ENCODE measurements at regions not wholly inside any gene's neighbourhood (a gene's known extent, or its start where the extent isn't known, plus 50 kb on each side); places are given as distances from the start of the nearest gene placed in this dataset.

DNA sequence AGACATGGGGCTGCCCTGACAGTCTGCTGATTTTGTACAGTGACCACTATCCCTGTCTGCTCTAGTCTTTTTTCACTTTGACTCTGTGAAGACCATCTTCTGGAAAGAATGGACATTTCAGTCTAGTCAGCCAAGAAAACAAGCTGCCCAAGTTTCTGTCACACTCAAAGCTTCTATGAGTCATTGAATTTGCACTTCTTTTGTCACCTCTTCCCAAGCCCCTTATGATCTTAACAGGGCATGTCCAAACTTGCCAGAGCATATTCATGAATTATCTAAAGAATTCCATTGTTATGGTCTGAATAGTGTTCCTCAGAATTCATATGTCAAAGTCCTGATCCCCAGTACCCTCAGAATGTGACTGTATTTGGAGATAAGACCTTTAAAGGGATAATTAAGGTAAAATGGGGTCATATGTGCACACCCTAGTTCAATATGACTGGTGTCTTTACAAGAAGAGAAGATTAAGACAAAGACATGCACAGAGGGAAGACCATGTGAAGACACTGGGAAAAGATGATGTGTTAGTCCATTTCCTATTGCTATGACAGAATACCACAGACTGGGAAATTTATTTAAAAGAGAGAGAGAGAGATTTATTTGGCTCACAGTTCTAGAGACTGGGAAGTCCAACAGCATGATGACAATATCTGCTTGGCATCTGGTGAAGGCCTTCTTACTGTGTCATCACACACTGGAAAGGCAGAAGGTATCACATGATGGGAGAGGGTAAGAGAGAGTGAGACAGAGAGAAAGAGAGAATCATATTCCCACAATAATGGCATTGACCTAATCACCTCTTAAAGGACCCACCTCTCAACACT, 242.6 kb downstream of the BTG1 start:
- DNase-seq: no peak
- Histone ChIP-seq H3K27me3 (ENCODE audit: low read depth) (no peaks in the 10 kb centered on the region), H3K4me3 (no peak overlapping the region), H3K27ac (no peak overlapping the region), H3K4me1 (no peaks in the 10 kb centered on the region), H3K9me3 (no peaks in the 10 kb centered on the region), H3K36me3 (no peaks in the 10 kb centered on the region)
- TF ChIP-seq, protein P1, sequence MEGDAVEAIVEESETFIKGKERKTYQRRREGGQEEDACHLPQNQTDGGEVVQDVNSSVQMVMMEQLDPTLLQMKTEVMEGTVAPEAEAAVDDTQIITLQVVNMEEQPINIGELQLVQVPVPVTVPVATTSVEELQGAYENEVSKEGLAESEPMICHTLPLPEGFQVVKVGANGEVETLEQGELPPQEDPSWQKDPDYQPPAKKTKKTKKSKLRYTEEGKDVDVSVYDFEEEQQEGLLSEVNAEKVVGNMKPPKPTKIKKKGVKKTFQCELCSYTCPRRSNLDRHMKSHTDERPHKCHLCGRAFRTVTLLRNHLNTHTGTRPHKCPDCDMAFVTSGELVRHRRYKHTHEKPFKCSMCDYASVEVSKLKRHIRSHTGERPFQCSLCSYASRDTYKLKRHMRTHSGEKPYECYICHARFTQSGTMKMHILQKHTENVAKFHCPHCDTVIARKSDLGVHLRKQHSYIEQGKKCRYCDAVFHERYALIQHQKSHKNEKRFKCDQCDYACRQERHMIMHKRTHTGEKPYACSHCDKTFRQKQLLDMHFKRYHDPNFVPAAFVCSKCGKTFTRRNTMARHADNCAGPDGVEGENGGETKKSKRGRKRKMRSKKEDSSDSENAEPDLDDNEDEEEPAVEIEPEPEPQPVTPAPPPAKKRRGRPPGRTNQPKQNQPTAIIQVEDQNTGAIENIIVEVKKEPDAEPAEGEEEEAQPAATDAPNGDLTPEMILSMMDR (IDR thresholded peaks at IDR 0.05): no peak
- no peak for ATAC-seq
- intact Hi-C loops (cut with DNase I): no loop called here

DNA sequence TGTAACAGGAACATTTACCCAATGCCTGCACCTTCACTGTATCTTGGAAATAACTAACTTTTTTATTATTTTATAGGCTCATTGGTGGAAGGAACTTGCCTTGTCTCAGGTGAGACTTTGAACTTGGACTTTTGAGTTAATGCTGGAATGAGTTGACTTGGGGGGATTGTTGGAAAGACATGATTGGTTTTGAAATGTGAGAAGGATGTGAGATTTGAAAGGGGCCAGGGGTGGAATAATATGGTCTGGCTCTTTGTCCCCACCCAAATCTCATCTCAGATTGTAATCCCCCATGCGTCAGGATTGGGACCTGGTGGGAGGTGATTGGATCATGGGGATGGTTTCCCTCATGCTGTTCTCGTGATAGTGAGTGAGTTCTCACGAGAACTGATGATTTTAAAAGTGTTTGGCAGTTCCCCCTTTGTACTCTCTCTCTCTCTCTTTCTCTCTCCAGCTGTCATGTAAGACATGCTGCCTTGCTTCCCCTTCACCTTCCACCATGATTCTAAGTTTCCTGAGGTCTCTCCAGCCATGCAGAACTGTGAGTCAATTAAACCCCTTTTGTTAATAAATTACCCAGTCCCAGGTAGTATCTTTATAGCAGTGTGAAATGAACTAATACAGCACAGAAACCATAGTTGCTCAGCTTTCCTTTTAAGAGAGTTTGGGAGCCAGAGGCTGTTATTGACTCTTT, 244.1 kb downstream of the BTG1 start:
- H3K36me3 ChIP-seq: no peaks in the 10 kb centered on the region
- no peak overlapping the region for H3K4me3 ChIP-seq
- no peaks in the 10 kb centered on the region for H3K27me3 ChIP-seq (ENCODE audit: low read depth)
- TF ChIP-seq, protein P1 (IDR thresholded peaks at IDR 0.05): no peak
- ATAC-seq: no peak
- no peaks in the 10 kb centered on the region for H3K9me3 ChIP-seq
- intact Hi-C loops (cut with DNase I): no loop called here
- no peak overlapping the region for H3K27ac ChIP-seq
- H3K4me1 ChIP-seq: no peaks in the 10 kb centered on the region
- DNase-seq: no peak

DNA sequence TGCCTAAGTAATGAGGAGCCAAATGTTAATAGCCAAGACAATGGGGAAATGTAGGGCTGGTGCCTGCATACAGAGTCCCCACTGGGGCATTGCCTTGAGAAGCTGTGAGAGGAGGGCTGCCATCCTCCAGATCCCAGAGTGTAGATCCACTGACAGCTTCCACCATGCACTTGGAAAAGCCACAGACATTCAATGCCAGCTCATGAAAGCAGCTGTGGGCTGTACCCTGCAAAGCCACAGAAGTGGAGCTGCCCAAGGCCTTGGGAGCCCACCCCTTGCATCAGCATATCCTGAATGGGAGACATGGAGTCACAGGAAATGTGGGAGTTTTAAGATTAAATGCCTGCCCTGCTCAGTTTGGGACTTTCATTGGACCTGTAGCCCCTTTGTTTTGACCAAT, 244.7 kb downstream of the BTG1 start:
- Histone ChIP-seq H3K27me3 (ENCODE audit: low read depth) (no peaks in the 10 kb centered on the region), H3K4me3 (no peak overlapping the region), H3K36me3 (no peaks in the 10 kb centered on the region), H3K9me3 (no peaks in the 10 kb centered on the region), H3K27ac (no peak overlapping the region), H3K4me1 (no peaks in the 10 kb centered on the region)
- TF ChIP-seq, protein P1 (IDR thresholded peaks at IDR 0.05): no peak
- no peak for ATAC-seq
- DNase-seq: no peak
- intact Hi-C loops (cut with DNase I): no loop called here

DNA sequence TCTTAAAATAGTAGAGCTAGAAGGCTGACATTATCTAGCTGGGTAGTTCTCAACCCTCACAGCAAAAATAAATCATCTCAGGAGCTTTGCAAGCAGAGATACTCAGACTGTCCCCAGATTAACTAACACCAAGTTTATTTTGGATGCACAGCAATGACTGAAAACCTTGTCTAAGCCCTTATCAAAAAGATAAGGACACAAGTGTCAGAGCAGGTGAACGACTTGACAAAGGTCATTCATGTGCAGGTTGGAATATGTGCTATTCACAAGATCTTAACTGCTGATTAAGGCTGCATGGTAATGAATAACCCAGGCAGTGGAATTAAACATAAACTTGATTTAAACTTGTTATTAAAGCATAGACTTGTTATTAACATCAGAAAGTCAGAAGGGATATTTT, 246.6 kb downstream of the BTG1 start:
- TF ChIP-seq, protein P1 (IDR thresholded peaks at IDR 0.05): no peak
- H3K27me3 ChIP-seq (ENCODE audit: low read depth): no peaks in the 10 kb centered on the region
- intact Hi-C loops (cut with DNase I): no loop called here
- H3K27ac ChIP-seq: no peak overlapping the region
- H3K4me1 ChIP-seq: no peaks in the 10 kb centered on the region
- H3K9me3 ChIP-seq: no peaks in the 10 kb centered on the region
- H3K4me3 ChIP-seq: no peak overlapping the region
- H3K36me3 ChIP-seq: no peaks in the 10 kb centered on the region
- no peak for DNase-seq
- no peak for ATAC-seq

DNA sequence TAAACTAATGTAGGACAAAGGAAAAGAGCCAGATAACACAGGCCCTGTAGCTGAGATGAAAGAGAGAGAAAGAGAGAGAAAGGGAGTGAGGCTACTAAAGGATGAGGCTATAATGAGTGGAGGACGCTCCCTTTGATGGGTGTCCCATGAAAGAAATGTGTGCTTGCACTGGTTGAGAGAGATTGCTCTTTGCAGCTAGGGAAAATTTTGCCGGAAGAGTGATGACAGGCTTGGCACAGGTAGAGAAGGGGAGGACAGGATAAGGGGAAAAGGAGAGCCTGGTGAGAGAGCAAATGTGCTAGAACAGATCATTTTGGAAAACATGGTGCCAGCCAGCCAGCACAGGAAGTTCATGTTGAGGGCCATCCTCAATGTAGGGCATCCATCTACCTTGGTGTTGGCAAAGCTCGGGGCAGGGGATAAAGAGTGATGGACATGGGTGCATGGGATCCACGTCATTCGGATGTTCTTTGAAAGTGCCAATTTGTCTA, 248.6 kb downstream of the BTG1 start:
- DNase-seq (no peak), ATAC-seq (no peak)
- H3K36me3 ChIP-seq: no peaks in the 10 kb centered on the region
- no peaks in the 10 kb centered on the region for H3K9me3 ChIP-seq
- no peaks in the 10 kb centered on the region for H3K27me3 ChIP-seq (ENCODE audit: low read depth)
- intact Hi-C loops (cut with DNase I): no loop called here
- H3K27ac ChIP-seq: no peak overlapping the region
- no peaks in the 10 kb centered on the region for H3K4me1 ChIP-seq
- TF ChIP-seq, protein P1 (IDR thresholded peaks at IDR 0.05): no peak
- no peak overlapping the region for H3K4me3 ChIP-seq

Data from lower lobe of right lung (tissue), 2 donors.